ENCODE measurements at regions not wholly inside any gene's neighbourhood (a gene's known extent, or its start where the extent isn't known, plus 50 kb on each side); places are given as distances from the start of the nearest gene placed in this dataset.
"Not testable (repeated sequence)": the region's sequence is repeated elsewhere in the genome, so short reads cannot be mapped to it uniquely, and the experiment has no call there.

DNA sequence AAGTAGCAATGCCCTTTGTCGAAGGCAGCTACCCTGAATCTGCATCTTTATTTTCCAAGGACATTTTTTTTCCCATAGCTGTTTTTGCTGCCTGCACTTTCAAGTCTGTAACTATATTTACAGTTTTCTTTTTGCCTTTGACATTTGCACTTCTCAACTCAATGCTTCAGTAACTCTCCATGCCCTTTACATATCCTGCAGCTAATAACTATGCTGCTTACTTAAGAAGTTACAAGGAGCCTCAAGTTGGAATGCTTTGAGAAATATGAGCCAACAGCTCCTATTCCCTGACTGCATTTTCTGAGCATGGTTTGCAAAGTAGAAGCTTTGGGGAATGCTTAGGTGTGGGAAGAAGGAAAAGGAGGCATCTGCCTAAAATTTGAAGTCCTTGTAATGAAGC, 194.8 kb upstream of the TRPC7 start:
- no peak overlapping the region for H3K27ac Mint-ChIP-seq
- Histone ChIP-seq H3K4me3 (ENCODE audit: low read length in 2 of 2) (no peak overlapping the region), H3K9me3 (ENCODE audit: control insufficient read depth in 1 of 2, low read length in 2 of 2) (no peaks in the 10 kb centered on the region), H3K27me3 (ENCODE audit: insufficient read depth, low read length) (no peaks in the 10 kb centered on the region), H3K36me3 (ENCODE audit: insufficient read depth, low read length) (no peaks in the 10 kb centered on the region), H3K4me1 (ENCODE audit: insufficient read depth, low read length) (peaks cover 19% of the 10 kb centered on the region), H3K27ac (ENCODE audit: low read depth, low read length) (no peak overlapping the region)
- H3K27me3 Mint-ChIP-seq = peaks cover 0 to 1% of the 10 kb centered on the region in 2 donors
- CTCF ChIA-PET (ENCODE audit: partially characterized antibody) = no interaction called here
- POLR2A ChIA-PET (ENCODE audit: partially characterized antibody) = no interaction called here
- peaks cover 9 to 45% (median 14%) of the 10 kb centered on the region in 4 donors for H3K4me1 Mint-ChIP-seq
- H3K36me3 Mint-ChIP-seq = peaks cover 0 to 1% of the 10 kb centered on the region in 2 donors
- no peak overlapping the region for H3K4me3 Mint-ChIP-seq
- intact Hi-C loops (cut with micrococcal nuclease) = no loop called here
- H3K9me3 Mint-ChIP-seq = peaks cover 3 to 16% (median 6%) of the 10 kb centered on the region in 8 donors
- DNase-seq = no peak

GRCh38 chr5:136559651-136560050, 194.3 kb upstream of the TRPC7 start:
- peak overlapping the region in 1 of 7 donors; percentile 53 for H3K27ac Mint-ChIP-seq
- Histone ChIP-seq H3K36me3 (ENCODE audit: insufficient read depth, low read length) (no peaks in the 10 kb centered on the region), H3K27ac (ENCODE audit: low read depth, low read length) (no peak overlapping the region), H3K4me1 (ENCODE audit: insufficient read depth, low read length) (peaks cover 16% of the 10 kb centered on the region), H3K9me3 (ENCODE audit: control insufficient read depth in 1 of 2, low read length in 2 of 2) (no peaks in the 10 kb centered on the region), H3K27me3 (ENCODE audit: insufficient read depth, low read length) (no peaks in the 10 kb centered on the region), H3K4me3 (ENCODE audit: low read length in 2 of 2) (no peak overlapping the region)
- ChIA-PET POLR2A (ENCODE audit: partially characterized antibody) (no interaction called here), CTCF (ENCODE audit: partially characterized antibody) (no interaction called here)
- H3K36me3 Mint-ChIP-seq = peaks cover 0 to 1% of the 10 kb centered on the region in 2 donors
- DNase-seq = no peak
- H3K27me3 Mint-ChIP-seq = no peaks in the 10 kb centered on the region
- H3K4me3 Mint-ChIP-seq = no peak overlapping the region
- intact Hi-C loops (cut with micrococcal nuclease) = no loop called here
- peaks cover 5 to 41% (median 10%) of the 10 kb centered on the region in 4 donors for H3K4me1 Mint-ChIP-seq
- H3K9me3 Mint-ChIP-seq = peaks cover 6 to 21% (median 9%) of the 10 kb centered on the region in 8 donors

DNA sequence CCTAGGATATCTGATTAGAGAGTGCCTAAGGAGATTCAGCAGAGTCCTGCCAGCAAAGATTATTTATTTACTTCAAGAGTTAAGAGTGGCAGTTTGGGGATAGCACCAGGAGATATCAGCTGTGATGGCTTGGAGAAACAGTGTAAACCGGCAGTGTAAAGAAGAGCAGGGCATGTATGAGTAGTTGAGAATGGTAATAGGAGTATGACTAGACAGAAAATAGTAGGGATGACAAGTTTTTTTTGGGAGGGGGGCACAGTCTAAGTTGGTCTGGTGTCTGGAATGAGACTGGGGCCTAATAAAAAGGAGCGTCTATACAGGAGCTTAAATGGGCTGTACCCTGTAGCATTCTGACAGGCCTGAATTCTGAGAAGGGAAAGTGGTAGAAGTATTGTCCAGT, 181.8 kb upstream of the TRPC7 start:
- H3K4me1 ChIP-seq (ENCODE audit: insufficient read depth, low read length); H3K27ac Mint-ChIP-seq; POLR2A ChIA-PET (ENCODE audit: partially characterized antibody); H3K27me3 Mint-ChIP-seq; H3K9me3 Mint-ChIP-seq; intact Hi-C loops (cut with micrococcal nuclease); H3K36me3 Mint-ChIP-seq; H3K4me3 ChIP-seq (ENCODE audit: low read length in 2 of 2); DNase-seq; H3K4me3 Mint-ChIP-seq; H3K36me3 ChIP-seq (ENCODE audit: insufficient read depth, low read length); H3K4me1 Mint-ChIP-seq; H3K27ac ChIP-seq (ENCODE audit: low read depth, low read length); H3K27me3 ChIP-seq (ENCODE audit: insufficient read depth, low read length); CTCF ChIA-PET (ENCODE audit: partially characterized antibody); H3K9me3 ChIP-seq (ENCODE audit: control insufficient read depth in 1 of 2, low read length in 2 of 2): not testable (repeated sequence)

GRCh38 chr5:136546441-136546840, 181.1 kb upstream of the TRPC7 start:
- H3K4me3 Mint-ChIP-seq; H3K36me3 ChIP-seq (ENCODE audit: insufficient read depth, low read length); POLR2A ChIA-PET (ENCODE audit: partially characterized antibody); H3K4me1 ChIP-seq (ENCODE audit: insufficient read depth, low read length); CTCF ChIA-PET (ENCODE audit: partially characterized antibody); H3K9me3 ChIP-seq (ENCODE audit: control insufficient read depth in 1 of 2, low read length in 2 of 2); H3K27me3 ChIP-seq (ENCODE audit: insufficient read depth, low read length); H3K9me3 Mint-ChIP-seq; H3K36me3 Mint-ChIP-seq; H3K4me3 ChIP-seq (ENCODE audit: low read length in 2 of 2); DNase-seq; H3K4me1 Mint-ChIP-seq; intact Hi-C loops (cut with micrococcal nuclease); H3K27ac Mint-ChIP-seq; H3K27me3 Mint-ChIP-seq; H3K27ac ChIP-seq (ENCODE audit: low read depth, low read length): not testable (repeated sequence)

DNA sequence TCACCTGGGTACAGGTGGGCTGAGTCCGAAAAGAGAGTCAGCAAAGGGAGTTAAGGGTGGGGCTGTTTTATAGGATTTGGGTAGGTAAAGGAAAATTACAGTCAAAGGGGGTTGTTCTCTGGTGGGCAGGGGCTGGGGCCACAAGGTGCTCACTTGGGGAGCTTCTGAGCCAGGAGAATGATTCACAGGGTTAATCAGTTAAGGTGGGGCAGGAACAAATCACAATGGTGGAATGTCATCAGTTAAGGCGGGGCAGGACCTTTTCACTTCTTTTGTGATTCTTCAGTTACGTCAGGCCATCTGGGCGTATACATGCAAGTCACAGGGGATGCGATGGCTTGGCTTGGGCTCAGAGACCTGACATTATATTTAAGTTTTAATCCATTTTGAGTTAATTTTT, 179.7 kb upstream of the TRPC7 start:
- POLR2A ChIA-PET (ENCODE audit: partially characterized antibody); DNase-seq; H3K36me3 ChIP-seq (ENCODE audit: insufficient read depth, low read length): not testable (repeated sequence)

GRCh38 chr5:136538534-136538933, 173.2 kb upstream of the TRPC7 start:
- no peaks in the 10 kb centered on the region for H3K9me3 ChIP-seq (ENCODE audit: control insufficient read depth in 1 of 2, low read length in 2 of 2)
- intact Hi-C loops (cut with micrococcal nuclease) = no loop called here
- DNase-seq = no peak
- H3K4me3 ChIP-seq (ENCODE audit: low read length in 2 of 2) = no peak overlapping the region
- no peak overlapping the region for H3K27ac ChIP-seq (ENCODE audit: low read depth, low read length)
- H3K36me3 ChIP-seq (ENCODE audit: insufficient read depth, low read length) = no peaks in the 10 kb centered on the region
- H3K27me3 ChIP-seq (ENCODE audit: insufficient read depth, low read length) = no peaks in the 10 kb centered on the region
- no peak overlapping the region for H3K27ac Mint-ChIP-seq
- H3K4me1 ChIP-seq (ENCODE audit: insufficient read depth, low read length) = no peaks in the 10 kb centered on the region
- H3K9me3 Mint-ChIP-seq = peaks cover 0 to 5% (median 2%) of the 10 kb centered on the region in 8 donors
- CTCF ChIA-PET (ENCODE audit: partially characterized antibody) = no interaction called here
- H3K4me3 Mint-ChIP-seq = no peak overlapping the region
- peaks cover 0 to 1% of the 10 kb centered on the region in 2 donors for H3K27me3 Mint-ChIP-seq
- POLR2A ChIA-PET (ENCODE audit: partially characterized antibody) = no interaction called here
- H3K4me1 Mint-ChIP-seq = no peaks in the 10 kb centered on the region
- no peaks in the 10 kb centered on the region for H3K36me3 Mint-ChIP-seq

More for the DNA sequence above, 179.7 kb upstream of the TRPC7 start:
- H3K9me3 Mint-ChIP-seq; intact Hi-C loops (cut with micrococcal nuclease); H3K4me3 ChIP-seq (ENCODE audit: low read length in 2 of 2); H3K9me3 ChIP-seq (ENCODE audit: control insufficient read depth in 1 of 2, low read length in 2 of 2); H3K4me1 Mint-ChIP-seq; H3K27me3 Mint-ChIP-seq; H3K27ac Mint-ChIP-seq; H3K4me1 ChIP-seq (ENCODE audit: insufficient read depth, low read length); CTCF ChIA-PET (ENCODE audit: partially characterized antibody); H3K27me3 ChIP-seq (ENCODE audit: insufficient read depth, low read length); H3K27ac ChIP-seq (ENCODE audit: low read depth, low read length); H3K36me3 Mint-ChIP-seq; H3K4me3 Mint-ChIP-seq: not testable (repeated sequence)

- Histone ChIP-seq H3K27me3 (ENCODE audit: insufficient read depth, low read length) (no peaks in the 10 kb centered on the region), H3K4me1 (ENCODE audit: insufficient read depth, low read length) (no peaks in the 10 kb centered on the region), H3K36me3 (ENCODE audit: insufficient read depth, low read length) (no peaks in the 10 kb centered on the region), H3K9me3 (ENCODE audit: control insufficient read depth in 1 of 2, low read length in 2 of 2) (no peaks in the 10 kb centered on the region), H3K4me3 (ENCODE audit: low read length in 2 of 2) (no peak overlapping the region), H3K27ac (ENCODE audit: low read depth, low read length) (no peak overlapping the region)
- Mint-ChIP-seq H3K27ac (peak overlapping the region in 1 of 7 donors; percentile 27), H3K27me3 (no peaks in the 10 kb centered on the region), H3K4me3 (no peak overlapping the region), H3K4me1 (no peaks in the 10 kb centered on the region), H3K9me3 (peaks cover 0 to 8% (median 1%) of the 10 kb centered on the region in 8 donors), H3K36me3 (no peaks in the 10 kb centered on the region)
- CTCF ChIA-PET (ENCODE audit: partially characterized antibody) = no interaction called here
- DNase-seq = no peak
- POLR2A ChIA-PET (ENCODE audit: partially characterized antibody) = no interaction called here
- intact Hi-C loops (cut with micrococcal nuclease) = no loop called here
Observed at GRCh38 chr5:136529081-136529480, 163.7 kb upstream of the TRPC7 start.

DNA sequence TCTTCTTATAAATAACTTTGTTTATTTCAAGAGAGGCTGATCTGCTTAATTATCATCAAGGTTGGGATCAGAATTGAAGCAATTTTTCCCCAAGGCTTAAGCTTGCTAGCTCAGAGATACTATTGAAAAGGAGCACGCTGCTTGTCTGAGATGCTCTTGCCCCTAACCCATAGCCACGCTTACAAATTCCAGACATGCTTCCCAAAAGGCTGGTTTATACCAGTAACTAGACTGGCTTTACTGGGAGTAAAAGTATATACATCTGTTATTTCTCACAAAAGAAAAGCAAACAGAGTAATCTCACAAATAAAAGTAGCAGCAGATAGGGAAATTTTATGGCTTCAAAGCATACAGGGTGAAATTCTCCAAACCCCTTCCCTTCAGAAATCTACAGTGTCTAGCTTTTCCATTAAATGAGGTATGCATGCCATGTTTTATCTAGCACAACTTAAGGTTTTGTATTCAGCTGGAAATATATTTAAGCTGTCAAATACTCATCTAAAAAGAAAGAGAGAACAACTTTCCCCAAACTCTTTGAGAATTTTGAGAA, 163.2 kb upstream of the TRPC7 start:
- Histone ChIP-seq H3K9me3 (ENCODE audit: control insufficient read depth in 1 of 2, low read length in 2 of 2) (no peaks in the 10 kb centered on the region), H3K4me3 (ENCODE audit: low read length in 2 of 2) (no peak overlapping the region), H3K4me1 (ENCODE audit: insufficient read depth, low read length) (no peaks in the 10 kb centered on the region), H3K36me3 (ENCODE audit: insufficient read depth, low read length) (no peaks in the 10 kb centered on the region), H3K27me3 (ENCODE audit: insufficient read depth, low read length) (no peaks in the 10 kb centered on the region), H3K27ac (ENCODE audit: low read depth, low read length) (no peak overlapping the region)
- CTCF ChIA-PET (ENCODE audit: partially characterized antibody) = no interaction called here
- no peak for DNase-seq
- no peak overlapping the region for H3K4me3 Mint-ChIP-seq
- intact Hi-C loops (cut with micrococcal nuclease) = no loop called here
- peaks cover 0 to 8% (median 2%) of the 10 kb centered on the region in 8 donors for H3K9me3 Mint-ChIP-seq
- POLR2A ChIA-PET (ENCODE audit: partially characterized antibody) = no interaction called here
- H3K36me3 Mint-ChIP-seq = no peaks in the 10 kb centered on the region
- no peaks in the 10 kb centered on the region for H3K4me1 Mint-ChIP-seq
- no peaks in the 10 kb centered on the region for H3K27me3 Mint-ChIP-seq
- no peak overlapping the region for H3K27ac Mint-ChIP-seq
